H1 (cell line): ENCODE measurements at regions not wholly inside any gene's neighbourhood (a gene's known extent, or its start where the extent isn't known, plus 50 kb on each side); places are given as distances from the start of the nearest gene placed in this dataset.

Experiments
- CTCF ChIA-PET: fragments of 300-600 bp; sonication (Branson Sonifier 250); formaldehyde crosslinking; loops from one replicate; lab custom pipeline; 2021; ENCODE audit not compliant: partially characterized antibody; lab: Charles Lee
- POLR2A ChIA-PET: fragments of 300-600 bp; sonication (Branson Sonifier 250); formaldehyde crosslinking; loops from one replicate; lab custom pipeline; 2021; ENCODE audit warnings: inconsistent platforms; ENCODE audit not compliant: partially characterized antibody; lab: Charles Lee
- DNase-seq, 2 experiments: peaks; one replicate each; pipeline versions ENCODE4 v3.0.0 to v3.0.0-alpha.2; 2010 to 2022; ENCODE audit warnings: low spot score in 2 of 2, low read depth in 1 of 2, mixed read lengths in 1 of 2
- FAIRE-seq: peaks from 2 replicates; lab custom pipeline; 2011; peaks lifted over from hg19 to GRCh38; lab: Jason Lieb, UNC
- H2AFZ ChIP-seq: 2 replicates; pipeline ENCODE4 v1.8.1; 2012; ENCODE audit warnings: low read length, inconsistent platforms
- H2AK5ac ChIP-seq: 2 replicates; pipeline ENCODE4 v1.6.1; 2013; ENCODE audit warnings: low read depth, low read length
- H2BK120ac ChIP-seq: replicated peaks from 2 replicates; pipeline ENCODE3; 2013; ENCODE audit warnings: low read depth, low read length, inconsistent platforms
- H2BK12ac ChIP-seq: 2 replicates; pipeline ENCODE4 v1.6.1; 2013; ENCODE audit warnings: low read depth, low read length
- H2BK15ac ChIP-seq: 2 replicates; pipeline ENCODE4 v1.6.1; 2013; ENCODE audit warnings: low read length
- H2BK20ac ChIP-seq: 2 replicates; pipeline ENCODE4 v1.6.1; 2013; ENCODE audit warnings: low read length
- H2BK5ac ChIP-seq: 2 replicates; pipeline ENCODE4 v1.6.1; 2013; ENCODE audit warnings: low read depth, low read length
- H3K14ac ChIP-seq: 2 replicates; pipeline ENCODE4 v1.6.1; 2013; ENCODE audit warnings: inconsistent platforms; ENCODE audit not compliant: insufficient read length
- H3K18ac ChIP-seq: 2 replicates; pipeline ENCODE4 v1.6.1; 2013; ENCODE audit warnings: low read length; ENCODE audit errors: extremely low read depth
- H3K23ac ChIP-seq: 2 replicates; pipeline ENCODE4 v1.6.1; 2013; ENCODE audit warnings: inconsistent platforms; ENCODE audit not compliant: insufficient read length
- H3K23me2 ChIP-seq: 2 replicates; pipeline ENCODE4 v1.6.1; 2013; ENCODE audit warnings: low read depth, low read length
- H3K27ac ChIP-seq: 2 replicates; pipeline ENCODE4 v1.6.1; 2011; ENCODE audit warnings: low read depth, low read length, inconsistent platforms
- H3K27me3 ChIP-seq, 4 experiments: replicated peaks in 1 of 4; 1 replicate in 1 of 4; 2 replicates in 3 of 4; pipeline versions ENCODE4 v1.6.1 to v1.8.1; 2011 to 2013; ENCODE audit warnings: low read length in 3 of 4, mild to moderate bottlenecking in 3 of 4, inconsistent platforms in 2 of 4, mixed read lengths in 2 of 4, moderate library complexity in 1 of 4; ENCODE audit not compliant: control insufficient read depth in 3 of 4, insufficient read depth in 3 of 4; ENCODE audit errors: extremely low read depth in 1 of 4
- H3K36me3 ChIP-seq, 4 experiments: 2 replicates each; pipeline versions ENCODE4 v1.6.1 to v1.8.1; 2011 to 2013; ENCODE audit warnings: mild to moderate bottlenecking in 4 of 4, low read length in 3 of 4, moderate library complexity in 2 of 4, control low read depth in 1 of 4, inconsistent platforms in 1 of 4; ENCODE audit not compliant: insufficient read depth in 4 of 4, control insufficient read depth in 2 of 4
- H3K4ac ChIP-seq: replicated peaks from 2 replicates; pipeline ENCODE3; 2013; ENCODE audit warnings: low read length, low read depth, mixed read lengths, inconsistent platforms; ENCODE audit not compliant: insufficient read length
- H3K4me1 ChIP-seq, 4 experiments: replicated peaks in 1 of 4; 1 replicate in 1 of 4; 2 replicates in 3 of 4; pipeline versions ENCODE4 v1.6.1 to v1.8.1; 2011 to 2013; ENCODE audit warnings: low read length in 3 of 4, inconsistent platforms in 2 of 4, mixed read lengths in 1 of 4; ENCODE audit not compliant: insufficient read depth in 4 of 4, control insufficient read depth in 3 of 4
- H3K4me2 ChIP-seq, 2 experiments: 2 replicates each; pipeline versions ENCODE4 v1.6.1 to v1.8.1; 2011 to 2013; ENCODE audit warnings: low read depth in 2 of 2, low read length in 2 of 2, control low read depth in 1 of 2, inconsistent platforms in 1 of 2, mild to moderate bottlenecking in 1 of 2; ENCODE audit not compliant: insufficient read depth in 1 of 2
- H3K4me3 ChIP-seq, 4 experiments: fragments of 200-600, 300-600 bp in 1 of 4; sonication (generic), shearing (Covaris generic), sonication (Bioruptor Twin) in 1 of 4; 2 replicates each; pipeline versions ENCODE4 v1.5.1 to v1.8.1; 2011 to 2016; ENCODE audit warnings: low read length in 4 of 4, low read depth in 3 of 4, control low read depth in 2 of 4, inconsistent platforms in 2 of 4, mild to moderate bottlenecking in 2 of 4, mixed read lengths in 1 of 4, moderate library complexity in 1 of 4; ENCODE audit not compliant: insufficient read depth in 2 of 4; ENCODE audit errors: extremely low read depth in 1 of 4
- H3K56ac ChIP-seq: replicated peaks from 2 replicates; pipeline ENCODE3; 2013; ENCODE audit warnings: low read depth, mild to moderate bottlenecking, mixed read lengths, low read length, inconsistent platforms; ENCODE audit not compliant: insufficient read length
- H3K79me1 ChIP-seq: 2 replicates; pipeline ENCODE4 v1.6.1; 2013; ENCODE audit warnings: low read depth, low read length, control low read depth
- H3K79me2 ChIP-seq, 2 experiments: 2 replicates each; pipeline versions ENCODE4 v1.6.1 to v1.8.1; 2012 to 2013; ENCODE audit warnings: low read length in 2 of 2, mild to moderate bottlenecking in 2 of 2, inconsistent platforms in 1 of 2; ENCODE audit not compliant: insufficient read depth in 2 of 2, control insufficient read depth in 1 of 2
- H3K9ac ChIP-seq, 4 experiments: replicated peaks in 1 of 4; 1 replicate in 1 of 4; 2 replicates in 3 of 4; pipeline versions ENCODE4 v1.6.1 to v1.8.1; 2011 to 2013; ENCODE audit warnings: low read depth in 3 of 4, low read length in 3 of 4, control low read depth in 2 of 4, mild to moderate bottlenecking in 2 of 4, moderate library complexity in 2 of 4, inconsistent platforms in 1 of 4; ENCODE audit errors: extremely low read depth in 1 of 4
- H3K9me3 ChIP-seq, 2 experiments: 2 replicates each; pipeline versions ENCODE4 v1.6.1 to v1.8.1; 2012 to 2013; ENCODE audit warnings: mild to moderate bottlenecking in 2 of 2, moderate library complexity in 2 of 2, control low read depth in 1 of 2, inconsistent platforms in 1 of 2, low read depth in 1 of 2, low read length in 1 of 2, mixed read lengths in 1 of 2; ENCODE audit not compliant: insufficient read depth in 2 of 2
- H4K20me1 ChIP-seq, 2 experiments: replicated peaks in 1 of 2; 2 replicates each; pipeline versions ENCODE3 to v1.8.1; 2011 to 2013; ENCODE audit warnings: inconsistent platforms in 2 of 2, low read length in 2 of 2, mild to moderate bottlenecking in 1 of 2; ENCODE audit not compliant: insufficient read depth in 2 of 2, control insufficient read depth in 1 of 2
- H4K5ac ChIP-seq: 2 replicates; pipeline ENCODE4 v1.6.1; 2013; ENCODE audit warnings: low read length, low read depth, mixed read lengths, inconsistent platforms; ENCODE audit not compliant: insufficient read length
- H4K8ac ChIP-seq: 2 replicates; pipeline ENCODE4 v1.8.0; 2013; ENCODE audit warnings: mild to moderate bottlenecking, moderate library complexity, low read length, inconsistent platforms; ENCODE audit not compliant: insufficient read depth; ENCODE audit errors: extremely low read depth
- H4K91ac ChIP-seq: replicated peaks from 2 replicates; pipeline ENCODE3; 2013; ENCODE audit warnings: low read length, mixed read lengths, inconsistent platforms; ENCODE audit not compliant: insufficient read length
- BACH1 ChIP-seq: IDR thresholded peaks from 2 replicates; pipeline ENCODE4 v1.6.1; 2012; ENCODE audit warnings: low read length, improper control_type of control experiment
- CBX5 ChIP-seq: fragments of 300-800, 300-1000 bp; sonication (generic); IDR thresholded peaks from 2 replicates; pipeline ENCODE4 v1.7.1; 2016; ENCODE audit warnings: antibody characterized with exemption, low read length, low read depth
- CHD1 ChIP-seq: IDR thresholded peaks from 2 replicates; pipeline ENCODE4 v1.6.1; 2012; ENCODE audit warnings: low read depth, low read length, improper control_type of control experiment
- E2F6 ChIP-seq: IDR thresholded peaks from 2 replicates; pipeline ENCODE4 v1.6.1; 2012; ENCODE audit warnings: inconsistent platforms
- EP300 ChIP-seq, 2 experiments: IDR thresholded peaks; 1 replicate in 1 of 2; 2 replicates in 1 of 2; pipeline ENCODE4 v1.6.1; 2011 to 2012; ENCODE audit warnings: low read depth in 2 of 2, low read length in 2 of 2, mild to moderate bottlenecking in 2 of 2, borderline replicate concordance in 1 of 2, inconsistent platforms in 1 of 2, moderate library complexity in 1 of 2
- EZH2 ChIP-seq: fragments of 200-600 bp; sonication (generic); IDR thresholded peaks from 2 replicates; pipeline ENCODE4 v1.7.1; 2012; ENCODE audit warnings: low read depth, mild to moderate bottlenecking, moderate library complexity, low read length, inconsistent platforms; ENCODE audit not compliant: severe bottlenecking
- FOSL1 ChIP-seq: IDR thresholded peaks from 2 replicates; pipeline ENCODE4 v1.6.1; 2011; ENCODE audit warnings: mild to moderate bottlenecking, low read depth, low read length, moderate library complexity; ENCODE audit not compliant: insufficient read depth
- MAX ChIP-seq: IDR thresholded peaks from 2 replicates; pipeline ENCODE4 v1.6.1; 2012; ENCODE audit warnings: inconsistent platforms
- NRF1 ChIP-seq: IDR thresholded peaks from 2 replicates; pipeline ENCODE4 v1.6.1; 2011; ENCODE audit warnings: mild to moderate bottlenecking, low read depth, low read length, improper control_type of control experiment
- RFX5 ChIP-seq: IDR thresholded peaks from 2 replicates; pipeline ENCODE4 v1.6.1; 2011; ENCODE audit warnings: low read depth, low read length, improper control_type of control experiment, borderline replicate concordance
- SAP30 ChIP-seq: fragments of 300-600 bp; sonication (generic); IDR thresholded peaks from 2 replicates; pipeline ENCODE4 v1.7.1; 2012; ENCODE audit warnings: low read length, moderate library complexity, mild to moderate bottlenecking, inconsistent platforms; ENCODE audit not compliant: insufficient read depth, insufficient replicate concordance
- SIN3A ChIP-seq, 2 experiments: IDR thresholded peaks in 1 of 2; conservative IDR thresholded peaks in 1 of 2; 2 replicates each; pipeline ENCODE4 v1.6.1; 2011 to 2012; ENCODE audit warnings: low read length in 2 of 2, improper control_type of control experiment in 1 of 2, low read depth in 1 of 2, mild to moderate bottlenecking in 1 of 2
- SIRT6 ChIP-seq: IDR thresholded peaks from one replicate; pipeline ENCODE4 v1.7.1; 2012; ENCODE audit warnings: low read length, inconsistent platforms
- ZNF274 ChIP-seq: IDR thresholded peaks from 2 replicates; pipeline ENCODE4 v1.7.0; 2012; ENCODE audit warnings: low read length, borderline replicate concordance; ENCODE audit errors: extremely low read depth
- WGBS, 2 experiments: shearing (Covaris generic) in 1 of 2; methylation state at CpG; one replicate each; pipeline versions ENCODE4 v1.1.6 to v1.1.7; 2013 to 2015; ENCODE audit warnings: low lambda C conversion rate in 2 of 2, mixed read lengths in 2 of 2, inconsistent platforms in 1 of 2, low coverage in 1 of 2, missing lambda C conversion rate in 1 of 2; ENCODE audit not compliant: insufficient replicate concordance in 2 of 2, insufficient coverage in 1 of 2, insufficient read length in 1 of 2; ENCODE audit errors: extremely low coverage in 1 of 2, missing lambda C conversion rate in 1 of 2; 5-methylcytosine and 5-hydroxymethylcytosine counted together

- H2BK120ac ChIP-seq = no peak overlapping the region
- no peaks in the 10 kb centered on the region for H3K23me2 ChIP-seq
- H2AK5ac ChIP-seq = no peak overlapping the region
- FAIRE-seq (no peak), DNase-seq (peak in 1 of 2 experiments; percentile 17)
- no peaks in the 10 kb centered on the region for H3K36me3 ChIP-seq
- no peak overlapping the region for H4K8ac ChIP-seq
- H2AFZ ChIP-seq = no peak overlapping the region
- H3K9me3 ChIP-seq = no peaks in the 10 kb centered on the region
- H4K91ac ChIP-seq = no peak overlapping the region
- no peak overlapping the region for H3K23ac ChIP-seq
- H3K14ac ChIP-seq = no peak overlapping the region
- no peak overlapping the region for H2BK20ac ChIP-seq
- H3K27ac ChIP-seq = no peak overlapping the region
- no peak overlapping the region for H2BK15ac ChIP-seq
- 88% methylated on average over 3 of the region's 3 CpGs; no CpG with 5 or more reads in 1 of the 2 experiments for WGBS, 2 experiments
- H3K18ac ChIP-seq = no peak overlapping the region
- H3K9ac ChIP-seq = no peak overlapping the region
- no peak overlapping the region for H3K4me3 ChIP-seq
- POLR2A ChIA-PET = no interaction called here
- CTCF ChIA-PET = interaction anchor here (0.6 to 1.3 kb wide), 2 partner anchors 8 to 15 kb away, joined by 3 read pairs; no protein-coding TSS in a partner anchor
- no peaks in the 10 kb centered on the region for H3K27me3 ChIP-seq
- H4K5ac ChIP-seq = no peak overlapping the region
- no peaks in the 10 kb centered on the region for H3K79me2 ChIP-seq
- no peak overlapping the region for H3K4me2 ChIP-seq
- no peaks in the 10 kb centered on the region for H3K79me1 ChIP-seq
- no peaks in the 10 kb centered on the region for H4K20me1 ChIP-seq
- no peak overlapping the region for H3K56ac ChIP-seq
- H2BK12ac ChIP-seq = no peak overlapping the region
- no peak overlapping the region for H2BK5ac ChIP-seq
- H3K4me1 ChIP-seq = no peaks in the 10 kb centered on the region
- H3K4ac ChIP-seq = no peak overlapping the region
- TF ChIP-seq MAX = no peak
- TF ChIP-seq SIN3A (conservative IDR thresholded peaks at IDR 0.05 in 1 of 2, IDR thresholded peaks at IDR 0.05 in 1 of 2; ENCODE audit: low read depth in 1 of 2, low read length in 2 of 2) = no peak
- TF ChIP-seq SAP30 = no peak
- TF ChIP-seq FOSL1 = no peak
- TF ChIP-seq ZNF274 = no peak
- no peak for TF ChIP-seq EZH2
- no peak for TF ChIP-seq BACH1
- TF ChIP-seq EP300 (IDR thresholded peaks at IDR 0.05; ENCODE audit: borderline replicate concordance in 1 of 2, low read depth in 2 of 2, low read length in 2 of 2) = no peak
- no peak for TF ChIP-seq CBX5
- no peak for TF ChIP-seq E2F6
- TF ChIP-seq SIRT6 = no peak
- no peak for TF ChIP-seq RFX5
- TF ChIP-seq NRF1 = no peak
- no peak for TF ChIP-seq CHD1
Measured at GRCh38 chr16:80350061-80350460, 190.7 kb upstream of the DYNLRB2 start.
